HG02588 (cell line): ENCODE measurements at regions not wholly inside any gene's neighbourhood (a gene's known extent, or its start where the extent isn't known, plus 50 kb on each side); places are given as distances from the start of the nearest gene placed in this dataset.
A peak's percentile ranks its signal among the peaks of the same experiment; 100 is the strongest.

Experiments used
- ATAC-seq: cut with Tn5 transposase; IDR thresholded peaks from one replicate; pipeline ENCODE4 v1.9.1; 2021; ENCODE audit warnings: mild to moderate bottlenecking, moderate library complexity; ENCODE audit not compliant: unreplicated experiment

DNA sequence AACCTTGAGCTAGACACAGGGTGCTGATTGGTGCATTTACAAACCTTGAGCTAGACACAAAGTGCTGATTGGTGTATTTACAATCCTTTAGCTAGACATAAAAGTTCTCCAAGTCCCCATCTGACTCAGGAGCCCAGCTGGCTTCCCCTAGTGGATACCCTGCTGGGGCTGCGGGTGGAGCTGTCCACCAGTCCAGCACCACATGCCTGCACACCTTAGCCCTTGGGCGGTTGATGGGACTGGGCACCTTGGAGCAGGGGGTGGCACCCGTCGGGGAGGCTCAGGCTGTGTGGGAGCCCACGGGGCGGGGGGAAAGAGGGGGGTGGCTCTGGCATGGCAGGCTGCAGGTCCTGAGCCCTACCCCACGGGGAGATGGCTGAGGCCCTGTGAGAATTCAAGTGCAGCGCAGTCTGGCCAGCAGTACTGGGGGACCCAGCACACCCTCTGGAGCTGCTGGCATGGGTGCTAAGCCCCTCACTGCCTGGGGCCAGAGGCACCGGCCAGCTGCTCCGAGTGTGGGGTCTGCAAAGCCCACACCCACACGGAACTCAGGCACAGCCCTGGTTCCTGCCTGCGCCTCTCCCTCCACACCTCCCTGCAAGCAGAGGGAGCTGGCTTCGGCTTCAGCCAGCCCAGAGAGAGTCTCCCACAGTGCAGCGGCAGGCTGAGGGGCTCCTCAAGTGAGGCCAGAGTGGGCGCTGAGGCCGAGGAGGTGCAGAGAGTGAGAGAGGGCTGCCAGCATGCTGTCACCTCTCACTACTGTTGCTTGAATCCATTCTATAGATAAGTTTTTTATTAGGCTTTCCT, 369.8 kb upstream of the SMIM30 start:
- no peak for ATAC-seq

DNA sequence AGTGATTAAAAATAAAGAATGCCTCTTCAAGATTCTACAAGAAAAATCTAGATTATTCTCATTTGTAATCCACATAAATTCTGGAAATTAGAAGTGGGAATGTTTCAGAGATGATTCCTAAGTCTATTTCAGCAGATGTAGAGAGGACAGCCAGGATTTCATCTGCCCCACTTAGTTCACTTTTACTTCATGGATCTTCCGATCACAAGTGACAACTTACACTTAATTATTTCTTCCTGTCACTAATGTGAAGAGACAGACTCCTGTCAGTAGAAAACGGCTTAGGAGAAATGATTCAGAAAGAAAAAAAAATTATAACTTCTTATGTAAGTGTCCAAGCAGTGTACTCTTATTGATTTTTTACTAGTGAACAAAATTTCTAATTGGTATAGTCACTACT, 368.2 kb upstream of the SMIM30 start:
- ATAC-seq, result no peak

DNA sequence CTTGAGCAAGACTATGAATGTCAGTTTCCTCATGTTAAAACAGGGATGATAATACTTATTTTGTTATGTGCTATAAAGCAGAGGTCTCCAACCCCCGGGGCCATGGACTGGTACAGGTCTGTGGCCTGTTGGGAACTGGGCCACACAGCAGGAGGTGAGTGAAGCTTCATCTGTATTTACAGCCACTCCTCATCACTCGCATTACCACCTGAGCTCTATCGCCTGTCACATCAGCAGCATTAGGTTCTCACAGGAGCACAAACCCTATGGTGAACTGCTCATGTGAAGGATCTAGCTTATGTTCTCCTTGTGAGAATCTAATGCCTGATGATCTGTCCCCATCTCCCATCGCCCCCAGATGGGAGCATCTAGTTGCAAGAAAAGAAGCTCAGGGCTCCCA, 365.3 kb upstream of the SMIM30 start:
- ATAC-seq, result no peak

DNA sequence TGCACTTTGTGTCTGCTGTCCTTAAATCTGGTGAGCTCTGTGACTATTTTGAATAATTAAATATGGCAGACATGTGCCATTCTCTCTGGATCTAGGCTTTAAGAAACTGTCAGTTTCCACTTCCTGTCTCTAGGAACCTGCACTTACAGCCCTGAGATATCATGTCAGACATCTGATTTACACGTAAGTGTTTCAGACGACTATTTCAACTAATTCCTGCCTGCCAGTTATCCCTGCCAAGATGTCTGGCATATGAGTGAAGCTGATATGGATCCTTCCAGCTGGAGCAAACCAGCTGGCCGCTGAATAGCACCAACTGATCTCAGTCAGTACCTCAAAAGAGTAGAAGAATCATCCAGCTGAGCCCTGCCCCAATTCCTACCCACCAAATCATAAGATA, 362.2 kb upstream of the SMIM30 start:
- no peak for ATAC-seq

DNA sequence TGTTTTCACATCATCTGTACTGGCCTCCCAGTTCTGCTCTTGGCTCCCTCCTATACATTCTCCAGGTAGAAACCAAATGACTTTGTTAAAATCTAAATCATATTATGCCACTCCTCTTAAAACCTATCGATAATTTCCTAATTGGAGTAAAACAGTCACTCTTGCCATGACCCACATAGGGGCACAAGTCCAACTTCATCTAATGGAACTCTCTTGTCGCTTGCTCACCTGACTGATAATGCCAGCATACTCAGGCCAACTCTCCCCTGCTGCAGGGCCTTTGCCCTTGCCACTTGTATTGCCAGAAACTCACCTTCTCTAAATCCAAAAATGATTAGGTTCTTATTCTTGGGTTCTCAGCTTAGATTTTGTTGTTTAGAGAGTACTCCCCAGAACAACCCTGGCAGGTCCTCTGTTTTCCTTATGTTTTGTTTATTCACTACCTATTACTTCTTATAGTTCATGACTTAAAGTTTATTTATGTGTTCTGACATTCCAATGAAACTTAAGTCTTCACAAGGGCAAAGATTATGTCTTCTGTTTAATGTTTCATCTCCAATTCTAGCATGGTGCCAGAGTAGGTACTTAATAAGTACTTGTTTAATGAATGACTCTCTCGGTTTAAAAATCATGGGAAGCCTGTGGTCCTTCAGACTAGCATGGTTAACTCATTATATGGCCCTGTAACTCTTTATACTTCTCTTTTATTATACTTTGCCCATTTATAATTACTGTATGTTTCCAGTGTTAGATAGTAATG, 345.9 kb upstream of the SMIM30 start:
- ATAC-seq, result no peak

DNA sequence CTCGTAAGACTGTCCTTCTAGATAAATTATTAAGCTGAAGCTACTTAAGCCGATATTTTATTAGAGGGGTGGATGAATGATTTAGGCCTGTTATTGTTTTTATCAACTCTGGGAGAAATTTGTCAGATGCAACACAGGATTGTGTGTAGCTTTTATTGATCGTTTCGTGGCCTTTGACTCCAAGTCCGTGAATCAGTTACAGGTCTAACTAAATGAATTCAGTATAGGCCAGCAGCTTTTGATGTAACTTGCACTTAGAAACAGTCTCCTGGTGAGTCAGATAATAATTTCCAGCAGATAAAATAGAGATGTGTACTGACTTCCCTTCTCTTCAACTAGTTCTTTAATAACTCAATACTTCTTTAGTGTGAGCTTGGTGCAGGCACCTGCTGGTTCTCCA, 341.7 kb upstream of the SMIM30 start:
- no peak for ATAC-seq

DNA sequence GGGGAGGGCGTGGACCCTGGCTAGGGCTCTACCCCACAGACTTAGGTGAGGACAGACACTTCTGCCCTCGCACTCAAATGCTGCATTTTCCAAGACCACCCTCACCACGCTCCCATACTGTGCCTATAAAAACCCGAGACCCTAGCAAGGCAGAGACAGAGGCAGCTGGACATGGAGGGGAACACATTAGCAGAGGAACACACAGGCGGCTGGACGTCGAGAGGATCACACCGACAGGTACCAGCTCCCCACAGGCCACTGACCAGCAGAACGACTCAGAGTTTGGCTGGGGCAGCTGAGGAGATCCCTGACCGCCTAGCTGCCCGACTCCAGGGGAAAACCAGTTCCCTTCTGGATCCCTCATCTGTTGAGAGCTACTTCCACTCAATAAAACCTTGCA, 338.2 kb upstream of the SMIM30 start:
- no peak for ATAC-seq

DNA sequence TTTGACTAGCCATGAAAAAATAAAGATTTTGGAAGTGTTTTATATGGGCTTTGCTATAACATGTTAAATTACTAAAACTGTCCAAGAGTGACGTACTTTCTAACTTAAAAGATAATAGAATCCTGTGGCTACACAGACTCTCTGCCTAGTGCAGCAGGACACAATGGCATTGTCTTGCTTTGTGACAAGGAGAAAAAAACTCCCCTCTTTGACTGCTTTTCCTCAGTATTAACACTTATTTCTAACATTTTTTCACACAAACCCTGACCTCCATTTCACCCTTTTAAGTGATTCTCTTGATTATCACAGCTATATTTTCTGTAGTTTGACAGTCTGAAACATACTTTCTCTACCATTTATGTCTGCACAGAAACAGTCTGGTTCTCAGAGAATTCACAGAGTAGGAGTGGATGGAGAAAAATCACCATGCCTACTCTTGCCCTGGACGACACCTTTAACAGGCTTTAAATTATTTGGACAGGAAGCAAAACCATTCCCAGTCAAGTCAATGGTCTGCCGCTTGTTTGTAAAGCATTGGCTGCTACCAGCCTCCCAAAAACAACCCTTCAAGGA, 336.3 kb upstream of the SMIM30 start:
- no peak for ATAC-seq

DNA sequence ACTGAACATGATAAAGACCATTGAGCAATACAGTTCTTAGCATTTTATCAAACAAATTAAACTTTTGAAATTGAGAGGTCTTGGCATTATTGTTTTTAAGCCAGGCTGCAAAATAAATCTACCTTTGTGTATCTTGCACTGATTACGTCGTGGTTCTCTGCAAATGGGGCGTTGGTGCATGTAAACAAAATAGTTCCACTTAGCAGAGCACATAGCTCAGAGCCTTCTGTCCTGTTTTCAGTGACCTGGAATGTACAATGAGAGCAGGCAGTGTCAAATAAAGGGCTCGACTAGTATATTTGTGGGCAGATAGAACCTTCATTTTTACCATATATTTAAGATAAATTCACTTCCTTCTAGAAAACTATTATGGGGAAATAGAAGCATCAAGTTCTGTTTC, 333.9 kb upstream of the SMIM30 start:
- no peak for ATAC-seq

DNA sequence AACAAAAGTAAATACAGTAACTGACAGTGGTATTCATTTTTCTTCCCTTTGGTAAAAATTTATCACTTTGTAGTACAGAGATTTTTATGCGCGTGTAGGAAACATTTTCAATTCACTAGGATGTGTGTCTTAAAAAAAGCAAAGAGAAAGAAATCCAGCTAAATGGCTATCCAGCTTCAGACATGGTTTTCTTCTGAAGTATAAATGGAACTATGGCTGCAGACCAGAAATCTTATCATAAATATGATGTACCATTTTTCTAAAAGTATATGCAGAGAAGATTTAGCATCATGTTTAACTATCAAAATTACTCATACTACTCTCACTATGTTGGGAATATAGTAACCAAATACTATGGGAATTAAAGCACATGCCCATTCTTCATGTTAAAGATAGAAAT, 328.4 kb upstream of the SMIM30 start:
- no peak for ATAC-seq

DNA sequence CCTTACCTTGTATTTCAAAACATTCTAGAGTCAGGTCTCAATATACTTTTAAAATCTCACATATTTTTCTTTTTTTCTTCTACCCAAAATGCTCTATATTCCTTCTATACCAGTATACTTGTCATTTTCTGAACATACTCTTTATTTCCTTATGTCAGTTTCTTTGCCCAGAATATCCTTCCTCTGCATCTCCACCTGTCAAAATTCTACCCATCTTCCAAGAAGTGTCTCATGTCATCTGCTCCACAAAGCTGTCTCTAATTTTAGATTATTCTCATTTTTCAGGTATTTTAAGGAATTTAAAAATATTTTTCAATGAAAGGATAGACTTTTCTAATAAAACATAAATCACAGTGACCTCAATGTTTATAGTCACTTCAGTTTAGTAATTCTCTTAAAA, 328.0 kb upstream of the SMIM30 start:
- ATAC-seq, result no peak

DNA sequence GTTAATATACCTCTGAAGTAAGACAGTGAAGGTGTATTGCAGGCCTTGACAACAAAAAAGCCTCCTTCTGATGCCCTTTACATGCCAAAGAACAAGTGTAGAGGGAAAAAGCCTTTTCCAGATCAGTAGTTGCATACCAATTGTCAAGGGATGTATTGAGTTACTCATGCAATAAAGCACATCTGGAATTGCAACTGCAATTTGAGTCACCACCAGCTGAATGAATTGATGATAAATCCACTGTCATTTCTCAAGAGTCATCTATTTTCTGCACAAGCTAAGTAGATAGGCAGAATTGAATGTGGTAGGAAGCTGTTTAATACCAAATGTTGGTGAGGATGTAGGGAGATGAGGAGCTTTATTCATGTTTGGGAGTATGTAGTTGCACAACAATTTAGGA, 325.9 kb upstream of the SMIM30 start:
- no peak for ATAC-seq

DNA sequence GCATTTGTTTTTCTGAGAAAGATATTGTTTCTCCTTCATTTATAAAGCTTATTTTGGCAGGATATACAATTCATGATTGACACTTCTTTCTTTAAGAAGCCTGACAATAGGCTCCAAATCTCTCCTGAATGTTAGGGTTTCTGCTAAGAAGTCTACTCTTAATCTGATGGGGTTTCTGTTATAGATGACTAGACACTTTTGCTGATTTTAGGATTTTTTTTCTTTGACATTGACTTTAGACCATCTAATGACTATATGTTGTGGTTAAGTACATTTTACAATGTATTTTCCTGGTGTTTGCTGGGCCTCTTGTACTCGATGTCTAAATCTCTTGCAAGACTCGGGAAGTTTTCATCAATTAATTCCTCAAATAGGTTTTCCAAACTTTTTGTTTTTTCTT, 321.8 kb upstream of the SMIM30 start:
- no peak for ATAC-seq

DNA sequence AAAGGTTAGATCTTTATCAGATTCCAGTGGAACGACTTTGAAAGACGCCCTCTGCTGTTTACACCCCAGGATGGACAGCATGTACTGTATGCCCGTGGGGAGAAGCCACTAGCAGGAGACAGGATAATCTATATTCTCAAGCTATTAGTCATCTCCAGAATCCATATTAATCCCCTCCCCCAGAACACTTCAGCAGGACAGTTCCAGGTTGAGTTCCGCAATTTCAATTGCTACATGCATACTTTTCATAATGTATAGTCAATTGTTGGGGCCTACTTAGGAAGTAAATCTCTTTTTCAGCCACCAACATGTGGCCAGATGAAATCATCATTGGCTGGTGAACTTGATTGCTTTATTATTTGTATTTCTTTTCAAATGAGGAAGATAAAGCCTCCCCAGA, 313.1 kb upstream of the SMIM30 start:
- no peak for ATAC-seq

DNA sequence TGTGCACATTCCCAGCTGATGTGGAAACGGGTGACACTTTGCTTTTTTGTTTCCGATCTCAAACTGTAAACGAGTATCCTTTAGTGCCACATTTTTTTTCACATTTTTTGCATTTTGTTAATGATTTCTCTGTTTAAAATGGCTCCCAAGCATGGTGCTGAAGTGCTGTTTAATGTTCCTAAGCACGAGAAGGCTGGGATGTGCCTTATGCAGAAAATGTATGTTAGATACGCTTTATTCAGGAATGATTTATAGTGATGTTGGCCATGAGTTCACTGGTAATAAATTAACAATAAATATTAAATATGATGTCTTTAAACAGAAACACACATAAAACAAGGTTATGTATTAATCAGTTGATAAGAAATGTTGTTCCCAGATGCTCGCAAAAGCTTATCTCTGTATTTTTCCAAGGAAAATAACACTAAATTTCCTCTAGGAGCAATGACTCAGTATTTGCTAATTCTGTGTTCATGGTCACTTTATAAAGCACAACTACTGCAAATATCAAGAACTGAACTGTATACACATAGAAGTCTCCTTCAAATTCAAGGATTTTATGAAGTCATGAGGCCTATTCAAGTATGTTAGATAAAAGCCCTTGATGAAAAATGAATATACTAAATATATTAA, 305.9 kb upstream of the SMIM30 start:
- ATAC-seq, result no peak

DNA sequence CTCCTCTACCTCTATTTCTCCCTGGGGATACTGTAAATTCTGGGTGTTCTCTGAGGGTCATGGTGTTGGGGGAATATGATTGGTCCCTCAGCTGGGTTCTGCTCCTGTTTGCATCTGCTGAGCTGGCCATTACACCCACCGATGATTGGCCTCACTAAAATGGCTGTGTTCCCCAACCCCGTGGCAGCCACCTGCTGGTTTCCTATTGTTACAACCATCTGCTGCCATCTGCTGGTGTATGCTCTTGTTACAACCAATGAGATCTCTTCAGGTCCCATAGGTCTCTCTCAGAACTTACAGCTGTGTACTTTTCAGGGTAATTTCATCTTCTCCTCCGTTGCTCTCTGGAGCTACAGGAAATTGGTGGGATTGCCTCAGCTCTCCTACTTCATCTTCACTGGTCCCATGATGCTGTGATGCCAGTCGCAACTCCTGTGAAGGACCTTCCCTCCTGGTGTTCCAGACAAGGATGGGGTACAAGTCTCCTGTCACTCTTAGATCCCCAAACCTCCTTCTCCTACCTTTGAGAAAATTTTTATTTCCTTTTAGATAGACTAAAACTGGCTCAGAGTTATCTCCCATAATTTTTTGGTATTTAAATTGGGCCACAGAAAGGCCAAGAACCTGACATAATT, 303.5 kb upstream of the SMIM30 start:
- ATAC-seq, result peak; percentile 99

DNA sequence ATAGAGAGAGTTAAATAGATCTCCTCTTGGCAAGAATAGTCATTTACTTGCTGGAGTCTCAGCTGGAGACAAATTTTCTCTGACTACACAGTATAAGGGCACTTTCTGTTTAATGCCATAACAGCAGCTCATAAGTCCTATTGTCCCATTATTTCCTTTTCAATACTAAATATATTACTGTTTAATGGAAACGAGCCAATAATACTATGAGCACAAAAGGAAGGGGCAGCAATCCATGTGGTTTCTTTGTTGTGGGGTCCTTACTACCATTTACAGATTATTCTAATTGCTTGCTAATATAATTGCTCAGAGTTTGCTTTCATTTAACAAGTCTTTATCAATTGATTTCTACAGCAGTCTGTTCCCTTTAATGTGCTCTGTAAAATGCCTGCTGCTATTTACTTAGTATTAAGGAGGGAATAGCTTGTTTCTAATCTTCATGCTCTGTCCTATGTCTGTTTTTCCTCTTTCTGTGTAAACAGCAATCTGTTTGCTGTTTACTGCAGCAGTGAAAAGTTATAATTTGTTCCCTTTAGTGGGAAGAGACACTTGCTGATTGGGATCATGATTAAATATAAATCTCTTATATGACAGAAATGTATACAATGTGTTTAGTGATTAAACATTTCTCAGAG, 296.2 kb upstream of the SMIM30 start:
- no peak for ATAC-seq

DNA sequence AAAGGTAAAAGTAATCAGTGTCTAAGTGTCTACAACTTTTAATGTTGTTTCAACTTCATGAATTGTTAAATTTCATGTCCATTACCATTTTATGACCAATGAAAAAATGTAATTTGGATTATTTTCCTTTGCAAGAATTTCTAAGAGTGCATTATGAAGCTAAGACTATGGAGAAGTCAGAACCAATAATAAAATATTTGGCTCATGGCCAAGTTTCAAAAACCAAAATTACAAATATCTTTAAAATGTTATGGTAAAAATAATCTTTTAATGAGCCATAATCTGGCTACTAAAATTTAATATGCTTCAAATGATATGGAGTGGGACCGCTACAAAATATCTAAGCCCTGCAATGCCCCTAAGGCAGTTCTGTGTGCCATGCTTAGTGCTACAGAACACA, 294.1 kb upstream of the SMIM30 start:
- ATAC-seq, result no peak

DNA sequence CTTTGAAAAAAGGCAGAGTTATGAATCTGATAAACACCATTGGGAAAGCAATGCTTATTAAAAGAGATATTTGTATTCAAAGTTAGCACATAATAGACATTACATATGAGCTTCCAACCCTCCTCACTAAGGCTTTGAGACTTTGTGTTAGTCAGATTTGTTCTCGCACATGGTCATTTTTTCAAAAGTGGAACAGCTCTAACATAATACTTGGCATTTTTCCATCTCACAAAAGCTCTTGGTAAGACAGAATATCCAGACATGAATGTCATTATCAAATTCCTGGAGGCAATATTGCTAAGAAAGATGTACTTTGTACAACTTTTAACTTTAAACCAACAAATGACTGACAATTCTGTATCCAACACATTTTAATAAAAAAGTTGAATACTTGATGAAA, 292.4 kb upstream of the SMIM30 start:
- no peak for ATAC-seq

DNA sequence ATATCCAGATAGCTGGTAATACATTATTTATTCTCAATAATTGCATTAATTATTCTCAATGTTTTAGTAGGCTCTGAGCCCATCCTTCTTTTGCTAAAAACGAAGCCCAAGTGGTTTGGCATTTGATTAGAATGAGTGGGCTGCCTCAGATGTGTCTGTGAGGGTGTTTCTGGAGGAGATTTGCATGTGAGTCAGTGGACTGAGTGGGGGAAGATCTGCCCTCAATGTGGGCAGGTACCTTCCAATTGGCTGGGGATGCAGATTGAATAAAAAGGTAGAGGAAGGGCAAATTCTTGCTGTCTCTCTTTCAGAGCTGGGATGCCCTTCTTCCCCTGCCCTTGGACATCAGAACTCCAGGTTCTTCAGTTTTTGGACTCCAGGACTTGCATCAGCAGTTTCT, 290.6 kb upstream of the SMIM30 start:
- ATAC-seq, result no peak
